Kidney epithelial cell (primary cell): ENCODE measurements at regions not wholly inside any gene's neighbourhood (a gene's known extent, or its start where the extent isn't known, plus 50 kb on each side); places are given as distances from the start of the nearest gene placed in this dataset.

ENCODE experiments used
- DNase-seq: peaks from one replicate; pipeline ENCODE4 v3.0.0-alpha.2; 2010; ENCODE audit warnings: low read depth
- H3K27me3 ChIP-seq: 2 replicates; pipeline ENCODE4 v1.6.0; 2011; ENCODE audit warnings: low read length; ENCODE audit not compliant: control insufficient read depth, insufficient read depth
- H3K36me3 ChIP-seq: 2 replicates; pipeline ENCODE4 v1.5.1; 2011; ENCODE audit warnings: low read length; ENCODE audit not compliant: control insufficient read depth, insufficient read depth
- H3K4me3 ChIP-seq: 2 replicates; pipeline ENCODE4 v1.5.1; 2011; ENCODE audit warnings: low read depth, mild to moderate bottlenecking, control low read depth, low read length
- CTCF ChIP-seq: IDR thresholded peaks from 2 replicates; pipeline ENCODE4 v1.5.1; 2011; ENCODE audit warnings: mild to moderate bottlenecking, moderate library complexity, low read length, control low read depth, inconsistent platforms; ENCODE audit not compliant: insufficient read depth, poor library complexity, severe bottlenecking

- no peaks in the 10 kb centered on the region for H3K27me3 ChIP-seq
- H3K36me3 ChIP-seq, result no peaks in the 10 kb centered on the region
- no peak overlapping the region for H3K4me3 ChIP-seq
- no peak for DNase-seq
- no peak for TF ChIP-seq CTCF
Measured at GRCh38 chr6:145141572-145141971, 593.7 kb downstream of the EPM2A start.

DNA sequence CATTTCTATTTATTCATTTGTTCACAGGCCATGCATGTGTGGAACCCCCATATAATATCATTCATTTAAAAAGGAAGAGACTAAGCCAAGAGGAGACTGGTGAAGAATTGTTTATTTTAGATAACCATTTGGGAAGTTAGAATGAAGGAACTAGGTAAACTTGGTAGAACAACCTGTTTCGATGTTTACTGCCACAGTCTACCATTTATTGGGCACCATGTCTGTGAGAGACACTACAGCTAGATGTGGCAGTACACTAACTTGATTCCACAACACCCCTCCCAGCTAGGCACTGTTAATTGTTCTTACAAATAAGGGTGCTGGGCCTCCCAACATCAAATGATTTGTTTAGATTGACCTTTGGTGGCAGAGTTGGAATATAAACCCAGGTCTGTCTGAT is 592.4 kb downstream of the EPM2A start:
- Histone ChIP-seq H3K36me3 (no peaks in the 10 kb centered on the region), H3K4me3 (no peak overlapping the region), H3K27me3 (no peaks in the 10 kb centered on the region)
- TF ChIP-seq CTCF, result no peak
- DNase-seq, result no peak

DNA sequence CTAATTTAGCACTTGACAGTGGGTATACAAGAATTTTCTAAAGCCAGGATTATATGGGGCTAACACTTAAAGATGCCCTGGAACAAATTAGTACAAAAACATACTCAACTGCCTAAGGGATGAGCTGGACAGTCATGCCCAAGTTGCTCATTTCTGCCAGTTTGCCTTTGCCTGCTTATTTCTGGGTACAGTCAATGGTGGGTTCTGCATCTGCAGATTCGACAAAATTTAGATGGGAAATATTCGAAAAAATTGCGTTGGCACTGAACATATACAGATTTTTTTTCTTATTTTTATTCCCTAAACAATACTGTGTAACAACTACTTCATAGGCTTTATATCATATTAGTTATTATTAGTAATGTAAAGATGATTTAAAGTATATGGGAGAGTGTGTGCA is 591.9 kb downstream of the EPM2A start:
- no peaks in the 10 kb centered on the region for H3K27me3 ChIP-seq
- no peak overlapping the region for H3K4me3 ChIP-seq
- TF ChIP-seq CTCF, result no peak
- no peaks in the 10 kb centered on the region for H3K36me3 ChIP-seq
- DNase-seq, result no peak

DNA sequence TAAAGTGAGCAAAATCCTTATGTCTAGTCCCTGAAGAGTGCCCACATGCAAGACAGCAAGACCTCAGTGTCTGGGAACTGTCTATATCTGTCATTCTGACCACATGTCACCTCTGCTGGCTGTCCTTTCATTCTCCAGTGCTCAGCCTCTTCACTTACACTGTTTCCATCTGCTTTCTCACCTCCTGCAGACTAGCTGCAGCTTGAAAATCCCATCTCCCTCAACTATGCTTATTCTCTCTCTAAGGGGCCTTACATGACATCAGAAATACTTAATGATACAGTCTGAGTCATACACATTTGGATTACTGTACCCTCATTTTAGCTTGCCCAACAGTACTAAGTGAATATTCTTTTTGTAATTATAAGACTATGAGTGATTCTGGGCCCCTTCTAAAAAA is 587.8 kb downstream of the EPM2A start:
- Histone ChIP-seq H3K4me3 (no peak overlapping the region), H3K27me3 (no peaks in the 10 kb centered on the region), H3K36me3 (no peaks in the 10 kb centered on the region)
- no peak for TF ChIP-seq CTCF
- DNase-seq, result no peak

GRCh38 chr6:145147981-145148749 is 587.2 kb downstream of the EPM2A start:
- TF ChIP-seq CTCF, result no peak
- no peaks in the 10 kb centered on the region for H3K27me3 ChIP-seq
- H3K4me3 ChIP-seq, result no peak overlapping the region
- peak; percentile 70 for DNase-seq
- no peaks in the 10 kb centered on the region for H3K36me3 ChIP-seq

GRCh38 chr6:145148776-145149175 is 586.5 kb downstream of the EPM2A start:
- TF ChIP-seq CTCF, result no peak
- no peak for DNase-seq
- Histone ChIP-seq H3K27me3 (no peaks in the 10 kb centered on the region), H3K4me3 (no peak overlapping the region), H3K36me3 (no peaks in the 10 kb centered on the region)
